Vagina (tissue), 2 donors: ENCODE measurements at regions not wholly inside any gene's neighbourhood (a gene's known extent, or its start where the extent isn't known, plus 50 kb on each side); places are given as distances from the start of the nearest gene placed in this dataset.

Source experiments
- CTCF ChIP-seq, 3 experiments: fragments of 450-650 bp in 2 of 3; fragments of 200-600 bp in 1 of 3; sonication (generic) in 1 of 3; IDR thresholded peaks; one replicate each; pipeline ENCODE4 v1.5.1; 2017 to 2019; ENCODE audit warnings: antibody characterized with exemption in 3 of 3, mild to moderate bottlenecking in 2 of 3, moderate library complexity in 2 of 3
- POLR2A ChIP-seq, 2 donors: fragments of 450-650 bp; IDR thresholded peaks; one replicate each; pipeline ENCODE4 v1.6.1; 2017; ENCODE audit warnings: antibody characterized with exemption in 2 of 2, mild to moderate bottlenecking in 2 of 2, moderate library complexity in 2 of 2
- POLR2AphosphoS5 ChIP-seq, 2 donors: sonication (generic); formaldehyde crosslinking; IDR thresholded peaks; one replicate each; pipeline ENCODE4 v1.9.0; 2017; ENCODE audit warnings: antibody characterized with exemption in 2 of 2, mild to moderate bottlenecking in 2 of 2, low read depth in 1 of 2; ENCODE audit not compliant: insufficient read depth in 1 of 2

DNA sequence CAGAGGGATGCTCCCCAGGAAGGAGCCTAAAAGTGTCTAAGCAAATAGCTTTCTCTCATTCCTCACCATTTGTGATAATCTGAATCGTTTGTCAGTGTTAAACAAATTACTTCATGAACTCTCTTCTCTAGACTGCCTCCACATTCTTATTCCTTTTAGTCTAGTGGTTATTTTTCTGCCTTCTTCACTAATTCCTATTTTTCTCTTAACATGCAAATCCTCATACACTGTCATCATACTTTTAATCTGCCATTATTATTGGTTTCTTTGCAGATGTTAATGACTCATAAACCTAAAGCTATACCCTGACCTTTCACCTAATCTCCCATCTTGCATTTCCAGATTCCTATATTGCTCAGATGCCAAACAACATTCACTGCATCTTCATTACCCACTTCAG lies 428.9 kb downstream of the EFNA5 start:
- TF ChIP-seq POLR2A (IDR thresholded peaks at IDR 0.05) (no peak), CTCF (IDR thresholded peaks at IDR 0.05) (no peak), POLR2AphosphoS5 (IDR thresholded peaks at IDR 0.05; ENCODE audit: insufficient read depth in 1 of 2, low read depth in 1 of 2) (no peak)
